Ectodermal cell (in vitro differentiated cells): ENCODE measurements at regions not wholly inside any gene's neighbourhood (a gene's known extent, or its start where the extent isn't known, plus 50 kb on each side); places are given as distances from the start of the nearest gene placed in this dataset.

Experiments
- H3K27ac ChIP-seq: 2 replicates; pipeline ENCODE4 v1.7.0; 2013; ENCODE audit warnings: mild to moderate bottlenecking, low read depth, low read length; ENCODE audit not compliant: insufficient read depth, poor library complexity, severe bottlenecking
- H3K27me3 ChIP-seq: 2 replicates; pipeline ENCODE4 v1.7.0; 2013; ENCODE audit warnings: mild to moderate bottlenecking, low read length; ENCODE audit not compliant: insufficient read depth, control insufficient read depth, poor library complexity, severe bottlenecking
- H3K36me3 ChIP-seq: one replicate; pipeline ENCODE4 v1.7.0; 2013; ENCODE audit warnings: low read length; ENCODE audit not compliant: control insufficient read depth, insufficient read depth
- H3K4me1 ChIP-seq: one replicate; pipeline ENCODE4 v1.7.0; 2013; ENCODE audit warnings: low read length; ENCODE audit not compliant: control insufficient read depth, insufficient read depth
- H3K4me3 ChIP-seq: 2 replicates; pipeline ENCODE4 v1.7.0; 2013; ENCODE audit warnings: low read depth, low read length, control low read depth; ENCODE audit not compliant: insufficient read depth
- H3K9me3 ChIP-seq: 2 replicates; pipeline ENCODE4 v1.7.0; 2013; ENCODE audit warnings: mild to moderate bottlenecking, low read length, moderate library complexity; ENCODE audit not compliant: control insufficient read depth
- WGBS, 2 experiments: methylation state at CpG; one replicate each; pipeline ENCODE4 v1.1.7; 2013; ENCODE audit warnings: missing lambda C conversion rate in 2 of 2; 5-methylcytosine and 5-hydroxymethylcytosine counted together

- no peaks in the 10 kb centered on the region for H3K36me3 ChIP-seq
- no peak overlapping the region for H3K27ac ChIP-seq
- H3K4me3 ChIP-seq: no peak overlapping the region
- H3K4me1 ChIP-seq: no peaks in the 10 kb centered on the region
- WGBS, 2 experiments: 87 to 92% methylated on average over 2 of the region's 2 CpGs
- no peaks in the 10 kb centered on the region for H3K9me3 ChIP-seq
- H3K27me3 ChIP-seq: no peaks in the 10 kb centered on the region
These were observed 287.3 kb downstream of the RPS24 start for GRCh38 chr10:78321000-78321399.

- H3K9me3 ChIP-seq: no peaks in the 10 kb centered on the region
- no peaks in the 10 kb centered on the region for H3K36me3 ChIP-seq
- H3K4me3 ChIP-seq: no peak overlapping the region
- H3K4me1 ChIP-seq: no peaks in the 10 kb centered on the region
- H3K27ac ChIP-seq: no peak overlapping the region
- 93% methylated on average over 4 of the region's 4 CpGs for WGBS, 2 experiments
- H3K27me3 ChIP-seq: no peaks in the 10 kb centered on the region
These were observed 287.8 kb downstream of the RPS24 start for GRCh38 chr10:78321500-78321899.

- peaks cover 2% of the 10 kb centered on the region for H3K9me3 ChIP-seq
- 100% methylated on average over 1 of the region's 1 CpG for WGBS, 2 experiments
- H3K27me3 ChIP-seq: no peaks in the 10 kb centered on the region
- H3K4me3 ChIP-seq: no peak overlapping the region
- no peak overlapping the region for H3K27ac ChIP-seq
- peaks cover 4% of the 10 kb centered on the region for H3K4me1 ChIP-seq
- H3K36me3 ChIP-seq: no peaks in the 10 kb centered on the region
These were observed 292.7 kb downstream of the RPS24 start for GRCh38 chr10:78326372-78326771.

GRCh38 chr10:78327778-78328591 is 294.3 kb downstream of the RPS24 start:
- WGBS, 2 experiments: 89 to 93% methylated on average over 4 of the region's 4 CpGs
- Histone ChIP-seq H3K36me3 (no peaks in the 10 kb centered on the region), H3K4me3 (no peak overlapping the region)

GRCh38 chr10:78328592-78329404 is 295.1 kb downstream of the RPS24 start:
- WGBS, 2 experiments: 87% methylated on average over 10 of the region's 10 CpGs
- H3K36me3 ChIP-seq: no peaks in the 10 kb centered on the region
- H3K27me3 ChIP-seq: no peaks in the 10 kb centered on the region
- H3K4me3 ChIP-seq: no peak overlapping the region
- peaks cover 11% of the 10 kb centered on the region for H3K4me1 ChIP-seq
- H3K27ac ChIP-seq: no peak overlapping the region
- peaks cover 2% of the 10 kb centered on the region for H3K9me3 ChIP-seq

More at GRCh38 chr10:78327778-78328591, 294.3 kb downstream of the RPS24 start:
- Histone ChIP-seq H3K27ac (no peak overlapping the region), H3K4me1 (peaks cover 11% of the 10 kb centered on the region), H3K27me3 (no peaks in the 10 kb centered on the region), H3K9me3 (peaks cover 2% of the 10 kb centered on the region)

GRCh38 chr10:78330884-78331283 is 297.2 kb downstream of the RPS24 start:
- peaks cover 2% of the 10 kb centered on the region for H3K9me3 ChIP-seq
- H3K27me3 ChIP-seq: no peaks in the 10 kb centered on the region
- peaks cover 11% of the 10 kb centered on the region for H3K4me1 ChIP-seq
- H3K36me3 ChIP-seq: no peaks in the 10 kb centered on the region
- no peak overlapping the region for H3K27ac ChIP-seq
- 92 to 94% methylated on average over 4 of the region's 4 CpGs for WGBS, 2 experiments
- H3K4me3 ChIP-seq: no peak overlapping the region

- Histone ChIP-seq H3K4me1 (peaks cover 11% of the 10 kb centered on the region), H3K27ac (no peak overlapping the region), H3K4me3 (no peak overlapping the region), H3K9me3 (peaks cover 2% of the 10 kb centered on the region), H3K27me3 (no peaks in the 10 kb centered on the region), H3K36me3 (no peaks in the 10 kb centered on the region)
- WGBS, 2 experiments: 53 to 56% methylated on average over 6 of the region's 6 CpGs
These were observed 297.8 kb downstream of the RPS24 start for GRCh38 chr10:78331391-78331922.

GRCh38 chr10:78332012-78332411 is 298.3 kb downstream of the RPS24 start:
- H3K27ac ChIP-seq: no peak overlapping the region
- peaks cover 11% of the 10 kb centered on the region for H3K4me1 ChIP-seq
- no peaks in the 10 kb centered on the region for H3K27me3 ChIP-seq
- WGBS, 2 experiments: 94 to 95% methylated on average over 7 of the region's 7 CpGs
- no peaks in the 10 kb centered on the region for H3K9me3 ChIP-seq
- no peak overlapping the region for H3K4me3 ChIP-seq
- H3K36me3 ChIP-seq: no peaks in the 10 kb centered on the region

GRCh38 chr10:78332657-78333056 is 299.0 kb downstream of the RPS24 start:
- H3K36me3 ChIP-seq: no peaks in the 10 kb centered on the region
- H3K9me3 ChIP-seq: no peaks in the 10 kb centered on the region
- no peak overlapping the region for H3K27ac ChIP-seq
- H3K27me3 ChIP-seq: no peaks in the 10 kb centered on the region
- H3K4me1 ChIP-seq: peaks cover 11% of the 10 kb centered on the region
- H3K4me3 ChIP-seq: no peak overlapping the region
